HS-5 (cell line): ENCODE measurements at regions not wholly inside any gene's neighbourhood (a gene's known extent, or its start where the extent isn't known, plus 50 kb on each side); places are given as distances from the start of the nearest gene placed in this dataset.

Source experiments
- DNase-seq: peaks from one replicate; pipeline ENCODE4 v3.0.0-alpha.2; 2012; ENCODE audit warnings: low read depth

GRCh38 chr13:85896516-85897450 is 97.6 kb upstream of the SLITRK6 start:
- DNase-seq, result no peak

GRCh38 chr13:85887406-85887805 is 88.2 kb upstream of the SLITRK6 start:
- DNase-seq, result no peak

GRCh38 chr13:85879014-85879413 is 79.8 kb upstream of the SLITRK6 start:
- DNase-seq, result no peak

GRCh38 chr13:85864963-85865530 is 65.8 kb upstream of the SLITRK6 start:
- peak; percentile 2 for DNase-seq

GRCh38 chr13:85853901-85854663 is 54.9 kb upstream of the SLITRK6 start:
- no peak for DNase-seq

- DNase-seq, result no peak
Observed at GRCh38 chr13:85853161-85853894, 54.1 kb upstream of the SLITRK6 start.
